Breast epithelium (tissue), 3 donors: ENCODE measurements at regions not wholly inside any gene's neighbourhood (a gene's known extent, or its start where the extent isn't known, plus 50 kb on each side); places are given as distances from the start of the nearest gene placed in this dataset.

Experiments used
- CTCF ChIP-seq, 3 donors: fragments of 450-650 bp; IDR thresholded peaks; one replicate each; pipeline ENCODE4 v1.5.1; 2016 to 2017; ENCODE audit warnings: antibody characterized with exemption in 3 of 3, mild to moderate bottlenecking in 3 of 3, moderate library complexity in 3 of 3
- POLR2A ChIP-seq: fragments of 450-650 bp; IDR thresholded peaks from one replicate; pipeline ENCODE4 v1.6.1; 2016; ENCODE audit warnings: antibody characterized with exemption, mild to moderate bottlenecking, moderate library complexity

- no peak for TF ChIP-seq CTCF (IDR thresholded peaks at IDR 0.05)
- no peak for TF ChIP-seq POLR2A
Measured at GRCh38 chr4:141543176-141543575, 93.2 kb upstream of the IL15 start.
